GM23338 (cell line): ENCODE measurements at regions not wholly inside any gene's neighbourhood (a gene's known extent, or its start where the extent isn't known, plus 50 kb on each side); places are given as distances from the start of the nearest gene placed in this dataset.

Source experiments
- ATAC-seq: fragments of 200-7000 bp; cut with Tn5 transposase; 3 replicates; pipeline ENCODE4 v1.9.1; 2020
- DNase-seq: peaks from one replicate; pipeline ENCODE4 v3.0.0-alpha.2; 2015; ENCODE audit warnings: low spot score
- H2AFZ ChIP-seq: fragments of 200-600 bp; sonication (generic); 2 replicates; pipeline ENCODE4 v1.8.0; 2016; ENCODE audit warnings: antibody characterized with exemption, mild to moderate bottlenecking, moderate library complexity
- H3F3A ChIP-seq: fragments of 200-600 bp; sonication (generic); replicated peaks from 2 replicates; pipeline ENCODE4 v1.8.0; 2017; ENCODE audit warnings: antibody characterized with exemption, mixed run types, low read depth
- H3K27ac ChIP-seq: fragments of 200-600 bp; sonication (generic); 2 replicates; pipeline ENCODE4 v1.6.1; 2016; ENCODE audit warnings: low read depth
- H3K27me3 ChIP-seq: fragments of 200-600 bp; sonication (generic); 2 replicates; pipeline ENCODE4 v1.8.0; 2016; ENCODE audit warnings: mild to moderate bottlenecking, mixed run types, moderate library complexity; ENCODE audit not compliant: insufficient read depth
- H3K36me3 ChIP-seq: fragments of 200-600 bp; sonication (generic); 2 replicates; pipeline ENCODE4 v1.8.0; 2016; ENCODE audit warnings: mild to moderate bottlenecking; ENCODE audit not compliant: insufficient read depth
- H3K4me1 ChIP-seq: fragments of 200-600 bp; sonication (generic); 2 replicates; pipeline ENCODE4 v1.8.0; 2016; ENCODE audit warnings: mild to moderate bottlenecking, moderate library complexity; ENCODE audit not compliant: insufficient read depth
- H3K4me2 ChIP-seq: fragments of 200-600 bp; sonication (generic); 2 replicates; pipeline ENCODE4 v1.7.1; 2017; ENCODE audit warnings: mixed run types
- H3K4me3 ChIP-seq: fragments of 200-600 bp; sonication (generic); 2 replicates; pipeline ENCODE4 v1.6.1; 2016; ENCODE audit warnings: mixed run types
- H3K79me2 ChIP-seq: fragments of 200-600 bp; sonication (generic); replicated peaks from 2 replicates; pipeline ENCODE4 v1.8.0; 2017; ENCODE audit warnings: mild to moderate bottlenecking; ENCODE audit not compliant: insufficient read depth
- H3K9me2 ChIP-seq: fragments of 200-600 bp; sonication (generic); 2 replicates; pipeline ENCODE4 v1.8.0; 2017; ENCODE audit not compliant: insufficient read depth
- H4K20me1 ChIP-seq: fragments of 200-600 bp; sonication (generic); replicated peaks from 2 replicates; pipeline ENCODE4 v1.8.0; 2017; ENCODE audit warnings: mild to moderate bottlenecking; ENCODE audit not compliant: insufficient read depth
- H3K27ac Mint-ChIP-seq: 2 replicates; pipeline ENCODE4 v1.8.0; 2020; ENCODE audit warnings: inconsistent platforms, mild to moderate bottlenecking, moderate library complexity, mixed read lengths
- H3K27me3 Mint-ChIP-seq: 3 replicates; pipeline ENCODE4 v1.8.0; 2022; ENCODE audit warnings: low read depth, mild to moderate bottlenecking, moderate library complexity, mixed read lengths, inconsistent platforms; ENCODE audit not compliant: insufficient read depth, poor library complexity
- H3K36me3 Mint-ChIP-seq: 3 replicates; pipeline ENCODE4 v1.8.0; 2021; ENCODE audit warnings: low read depth, mild to moderate bottlenecking, inconsistent platforms, moderate library complexity, mixed read lengths
- H3K4me1 Mint-ChIP-seq: 3 replicates; pipeline ENCODE4 v1.8.0; 2020; ENCODE audit warnings: mild to moderate bottlenecking, inconsistent platforms, mixed read lengths
- H3K4me3 Mint-ChIP-seq: 3 replicates; pipeline ENCODE4 v1.8.0; 2021; ENCODE audit warnings: moderate library complexity, mild to moderate bottlenecking, inconsistent platforms, mixed read lengths
- H3K9me3 Mint-ChIP-seq: 3 replicates; pipeline ENCODE4 v1.8.0; 2020; ENCODE audit warnings: moderate library complexity, mild to moderate bottlenecking, inconsistent platforms, mixed read lengths
- CREB1 ChIP-seq: fragments of 250-450 bp; sonication (Bioruptor Pico); IDR thresholded peaks from 2 replicates; pipeline ENCODE4 v1.5.0; 2020; ENCODE audit warnings: low read depth, mild to moderate bottlenecking, moderate library complexity
- ETS1 ChIP-seq: IDR thresholded peaks from 2 replicates; pipeline ENCODE4 v1.6.1; 2016; ENCODE audit warnings: antibody characterized with exemption
- EZH2 ChIP-seq: fragments of 200-600 bp; sonication (generic); IDR thresholded peaks from one replicate; pipeline ENCODE4 v1.8.0; 2017; ENCODE audit warnings: antibody characterized with exemption, mild to moderate bottlenecking, low read depth; ENCODE audit not compliant: unreplicated experiment
- JUNB ChIP-seq: IDR thresholded peaks from one replicate; pipeline ENCODE4 v1.6.1; 2016; ENCODE audit warnings: antibody characterized with exemption; ENCODE audit not compliant: unreplicated experiment
- NANOG ChIP-seq: IDR thresholded peaks from 2 replicates; pipeline ENCODE4 v1.6.1; 2016; ENCODE audit warnings: antibody characterized with exemption, borderline replicate concordance
- POLR2AphosphoS5 ChIP-seq: IDR thresholded peaks from 2 replicates; pipeline ENCODE4 v1.6.1; 2016; ENCODE audit warnings: antibody characterized with exemption, low read depth
- REST ChIP-seq: IDR thresholded peaks from one replicate; pipeline ENCODE4 v1.6.1; 2018; ENCODE audit warnings: antibody characterized with exemption; ENCODE audit not compliant: unreplicated experiment
- STAT1 ChIP-seq: IDR thresholded peaks from one replicate; pipeline ENCODE4 v1.6.1; 2016; ENCODE audit warnings: antibody characterized with exemption; ENCODE audit not compliant: unreplicated experiment
- ZNF114 ChIP-seq: fragments of 250-450 bp; sonication (Bioruptor Pico); IDR thresholded peaks from 2 replicates; pipeline ENCODE4 v1.5.0; 2020; ENCODE audit warnings: mild to moderate bottlenecking, moderate library complexity
- ZNF331 ChIP-seq: fragments of 250-450 bp; sonication (Bioruptor Pico); IDR thresholded peaks from 2 replicates; pipeline ENCODE4 v1.5.0; 2020; ENCODE audit warnings: low read depth, mild to moderate bottlenecking, moderate library complexity

GRCh38 chr17:79545251-79546005 is 65.4 kb downstream of the RBFOX3 start (continued):
- no peak for TF ChIP-seq POLR2AphosphoS5

GRCh38 chr17:79544142-79544914 is 66.5 kb downstream of the RBFOX3 start:
- Mint-ChIP-seq H3K4me3 (no peak overlapping the region), H3K27ac (no peak overlapping the region), H3K9me3 (no peaks in the 10 kb centered on the region), H3K27me3 (peaks cover 9% of the 10 kb centered on the region), H3K36me3 (no peaks in the 10 kb centered on the region), H3K4me1 (peaks cover 6% of the 10 kb centered on the region)
- no peak for DNase-seq
- no peaks in the 10 kb centered on the region for H3K27me3 ChIP-seq
- no peaks in the 10 kb centered on the region for H3K36me3 ChIP-seq
- H3K9me2 ChIP-seq, result no peaks in the 10 kb centered on the region
- H3K79me2 ChIP-seq, result no peaks in the 10 kb centered on the region
- H3K27ac ChIP-seq, result no peak overlapping the region
- no peak for ATAC-seq
- TF ChIP-seq ZNF114 (CRISPR knock-in tag) (no peak), STAT1 (no peak), EZH2 (no peak)
- no peaks in the 10 kb centered on the region for H4K20me1 ChIP-seq
- no peaks in the 10 kb centered on the region for H3K4me1 ChIP-seq
- no peak overlapping the region for H3K4me3 ChIP-seq
- no peak overlapping the region for H3K4me2 ChIP-seq
- no peak overlapping the region for H2AFZ ChIP-seq
- no peaks in the 10 kb centered on the region for H3F3A ChIP-seq

- H3K9me3 Mint-ChIP-seq, result no peaks in the 10 kb centered on the region
- Histone ChIP-seq H3F3A (no peaks in the 10 kb centered on the region), H3K79me2 (no peaks in the 10 kb centered on the region), H3K4me3 (no peak overlapping the region), H4K20me1 (no peaks in the 10 kb centered on the region), H3K4me2 (no peak overlapping the region), H3K27me3 (no peaks in the 10 kb centered on the region), H3K27ac (no peak overlapping the region), H3K36me3 (no peaks in the 10 kb centered on the region), H3K9me2 (no peaks in the 10 kb centered on the region), H3K4me1 (no peaks in the 10 kb centered on the region), H2AFZ (0 out of 2 replicates have a peak overlapping the region, but pooled peaks have one; percentile 43)
- no peaks in the 10 kb centered on the region for H3K4me1 Mint-ChIP-seq
- H3K36me3 Mint-ChIP-seq, result no peaks in the 10 kb centered on the region
- ATAC-seq, result no peak
- H3K4me3 Mint-ChIP-seq, result no peak overlapping the region
- H3K27ac Mint-ChIP-seq, result no peak overlapping the region
- TF ChIP-seq POLR2AphosphoS5, result no peak
- no peak for TF ChIP-seq STAT1
- DNase-seq, result no peak
- peaks cover 6% of the 10 kb centered on the region for H3K27me3 Mint-ChIP-seq
These were observed 67.3 kb downstream of the RBFOX3 start for GRCh38 chr17:79543531-79543930.

GRCh38 chr17:79542718-79543117 is 68.1 kb downstream of the RBFOX3 start:
- Mint-ChIP-seq H3K27me3 (peaks cover 6% of the 10 kb centered on the region), H3K9me3 (no peaks in the 10 kb centered on the region), H3K4me3 (no peak overlapping the region), H3K36me3 (no peaks in the 10 kb centered on the region), H3K27ac (no peak overlapping the region), H3K4me1 (no peaks in the 10 kb centered on the region)
- Histone ChIP-seq H3F3A (no peaks in the 10 kb centered on the region), H2AFZ (no peak overlapping the region), H3K4me2 (no peak overlapping the region), H4K20me1 (no peaks in the 10 kb centered on the region), H3K27ac (no peak overlapping the region), H3K27me3 (no peaks in the 10 kb centered on the region), H3K36me3 (no peaks in the 10 kb centered on the region), H3K4me1 (no peaks in the 10 kb centered on the region), H3K9me2 (no peaks in the 10 kb centered on the region), H3K4me3 (no peak overlapping the region), H3K79me2 (no peaks in the 10 kb centered on the region)
- DNase-seq (no peak), ATAC-seq (no peak)
- no peak for TF ChIP-seq REST
- TF ChIP-seq EZH2, result no peak
- no peak for TF ChIP-seq JUNB
- no peak for TF ChIP-seq ZNF331
- TF ChIP-seq STAT1, result no peak
- no peak for TF ChIP-seq ETS1
- no peak for TF ChIP-seq NANOG
- no peak for TF ChIP-seq CREB1 (CRISPR knock-in tag)
